ENCODE measurements at regions not wholly inside any gene's neighbourhood (a gene's known extent, or its start where the extent isn't known, plus 50 kb on each side); places are given as distances from the start of the nearest gene placed in this dataset.

- TF ChIP-seq CTCF (IDR thresholded peaks at IDR 0.05; ENCODE audit: low read depth, low read length, poor library complexity, severe bottlenecking): no peak
- no peak for TF ChIP-seq EZH2phosphoT487 (IDR thresholded peaks at IDR 0.05; ENCODE audit: borderline replicate concordance, low read length)
Observed at GRCh38 chr2:19472391-19472978, 114.1 kb upstream of the OSR1 start.

Measured in DOHH2 (cell line).